ENCODE measurements at regions not wholly inside any gene's neighbourhood (a gene's known extent, or its start where the extent isn't known, plus 50 kb on each side); places are given as distances from the start of the nearest gene placed in this dataset.
"Not testable (repeated sequence)": the region's sequence is repeated elsewhere in the genome, so short reads cannot be mapped to it uniquely, and the experiment has no call there.

GRCh38 chr1:145495077-145495871 is 69.9 kb upstream of the NBPF20 start:
- H3K27ac Mint-ChIP-seq (ENCODE audit: unreplicated experiment); H3K36me3 ChIP-seq (ENCODE audit: insufficient read depth, low read length); H3K9ac ChIP-seq (ENCODE audit: low read length): not testable (repeated sequence)

GRCh38 chr1:145488193-145488933 is 63.0 kb upstream of the NBPF20 start:
- not testable (repeated sequence) for H3K27me3 ChIP-seq (ENCODE audit: insufficient read depth, low read length); H3K4me2 ChIP-seq (ENCODE audit: low read length); H3K79me2 ChIP-seq (ENCODE audit: insufficient read depth, low read length); H3K9me3 Mint-ChIP-seq (ENCODE audit: unreplicated experiment); H3K27ac ChIP-seq (ENCODE audit: low read depth, low read length); H3K4me1 Mint-ChIP-seq (ENCODE audit: low read depth, unreplicated experiment); H3K27me3 Mint-ChIP-seq (ENCODE audit: low read depth, unreplicated experiment); H3K9ac ChIP-seq (ENCODE audit: low read length); H3K4me1 ChIP-seq (ENCODE audit: insufficient read depth, low read length); H3K4me3 Mint-ChIP-seq (ENCODE audit: unreplicated experiment); H3K9me3 ChIP-seq (ENCODE audit: insufficient read depth, low read depth, low read length); FAIRE-seq; H3K36me3 Mint-ChIP-seq (ENCODE audit: low read depth, unreplicated experiment); H2AFZ ChIP-seq (ENCODE audit: low read depth, low read length); H3K36me3 ChIP-seq (ENCODE audit: insufficient read depth, low read length); H3K27ac Mint-ChIP-seq (ENCODE audit: unreplicated experiment); H3K4me3 ChIP-seq (ENCODE audit: insufficient read depth, low read depth, low read length); DNase-seq (ENCODE audit: low read depth); H4K20me1 ChIP-seq (ENCODE audit: insufficient read depth, low read length)

More at GRCh38 chr1:145495077-145495871, 69.9 kb upstream of the NBPF20 start:
- H2AFZ ChIP-seq (ENCODE audit: low read depth, low read length); DNase-seq (ENCODE audit: low read depth); H3K36me3 Mint-ChIP-seq (ENCODE audit: low read depth, unreplicated experiment); H3K9me3 ChIP-seq (ENCODE audit: insufficient read depth, low read depth, low read length); H3K27me3 ChIP-seq (ENCODE audit: insufficient read depth, low read length); H3K4me3 Mint-ChIP-seq (ENCODE audit: unreplicated experiment); H3K79me2 ChIP-seq (ENCODE audit: insufficient read depth, low read length); H4K20me1 ChIP-seq (ENCODE audit: insufficient read depth, low read length); H3K27me3 Mint-ChIP-seq (ENCODE audit: low read depth, unreplicated experiment); FAIRE-seq; H3K4me3 ChIP-seq (ENCODE audit: insufficient read depth, low read depth, low read length); H3K9me3 Mint-ChIP-seq (ENCODE audit: unreplicated experiment); H3K27ac ChIP-seq (ENCODE audit: low read depth, low read length); H3K4me1 Mint-ChIP-seq (ENCODE audit: low read depth, unreplicated experiment); H3K4me2 ChIP-seq (ENCODE audit: low read length); H3K4me1 ChIP-seq (ENCODE audit: insufficient read depth, low read length): not testable (repeated sequence)

- H3K4me3 ChIP-seq (ENCODE audit: insufficient read depth, low read depth, low read length); H3K4me3 Mint-ChIP-seq (ENCODE audit: unreplicated experiment); H3K9me3 ChIP-seq (ENCODE audit: insufficient read depth, low read depth, low read length); H3K79me2 ChIP-seq (ENCODE audit: insufficient read depth, low read length); H3K27me3 ChIP-seq (ENCODE audit: insufficient read depth, low read length); H3K27ac ChIP-seq (ENCODE audit: low read depth, low read length); H3K27ac Mint-ChIP-seq (ENCODE audit: unreplicated experiment); H3K9me3 Mint-ChIP-seq (ENCODE audit: unreplicated experiment); DNase-seq (ENCODE audit: low read depth); H3K36me3 ChIP-seq (ENCODE audit: insufficient read depth, low read length); H3K4me1 ChIP-seq (ENCODE audit: insufficient read depth, low read length); H4K20me1 ChIP-seq (ENCODE audit: insufficient read depth, low read length); H3K27me3 Mint-ChIP-seq (ENCODE audit: low read depth, unreplicated experiment); FAIRE-seq; H3K9ac ChIP-seq (ENCODE audit: low read length); H3K4me1 Mint-ChIP-seq (ENCODE audit: low read depth, unreplicated experiment); H3K36me3 Mint-ChIP-seq (ENCODE audit: low read depth, unreplicated experiment): not testable (repeated sequence)
- H3K4me2 ChIP-seq (ENCODE audit: low read length), result peak overlapping the region; percentile 68
- H2AFZ ChIP-seq (ENCODE audit: low read depth, low read length), result peak overlapping the region; percentile 41
Measured at GRCh38 chr1:145487156-145487555, 61.8 kb upstream of the NBPF20 start.

- H3K27ac ChIP-seq (ENCODE audit: low read depth, low read length); H3K36me3 ChIP-seq (ENCODE audit: insufficient read depth, low read length); H3K4me3 Mint-ChIP-seq (ENCODE audit: unreplicated experiment); DNase-seq (ENCODE audit: low read depth); H3K27me3 Mint-ChIP-seq (ENCODE audit: low read depth, unreplicated experiment); H3K79me2 ChIP-seq (ENCODE audit: insufficient read depth, low read length); H3K9ac ChIP-seq (ENCODE audit: low read length); H3K9me3 ChIP-seq (ENCODE audit: insufficient read depth, low read depth, low read length); H3K27me3 ChIP-seq (ENCODE audit: insufficient read depth, low read length); H4K20me1 ChIP-seq (ENCODE audit: insufficient read depth, low read length); H3K27ac Mint-ChIP-seq (ENCODE audit: unreplicated experiment); H3K9me3 Mint-ChIP-seq (ENCODE audit: unreplicated experiment); H3K36me3 Mint-ChIP-seq (ENCODE audit: low read depth, unreplicated experiment); H3K4me3 ChIP-seq (ENCODE audit: insufficient read depth, low read depth, low read length); H2AFZ ChIP-seq (ENCODE audit: low read depth, low read length); H3K4me2 ChIP-seq (ENCODE audit: low read length); FAIRE-seq; H3K4me1 ChIP-seq (ENCODE audit: insufficient read depth, low read length); H3K4me1 Mint-ChIP-seq (ENCODE audit: low read depth, unreplicated experiment): not testable (repeated sequence)
Measured at GRCh38 chr1:145484257-145484656, 58.9 kb upstream of the NBPF20 start.

- FAIRE-seq; H3K36me3 Mint-ChIP-seq (ENCODE audit: low read depth, unreplicated experiment); H3K27me3 ChIP-seq (ENCODE audit: insufficient read depth, low read length); H3K4me2 ChIP-seq (ENCODE audit: low read length); H3K36me3 ChIP-seq (ENCODE audit: insufficient read depth, low read length); H3K27ac ChIP-seq (ENCODE audit: low read depth, low read length); H2AFZ ChIP-seq (ENCODE audit: low read depth, low read length); H3K4me3 ChIP-seq (ENCODE audit: insufficient read depth, low read depth, low read length); H3K9me3 Mint-ChIP-seq (ENCODE audit: unreplicated experiment); H3K79me2 ChIP-seq (ENCODE audit: insufficient read depth, low read length); H3K4me1 Mint-ChIP-seq (ENCODE audit: low read depth, unreplicated experiment); H4K20me1 ChIP-seq (ENCODE audit: insufficient read depth, low read length); H3K27me3 Mint-ChIP-seq (ENCODE audit: low read depth, unreplicated experiment); DNase-seq (ENCODE audit: low read depth); H3K27ac Mint-ChIP-seq (ENCODE audit: unreplicated experiment); H3K4me3 Mint-ChIP-seq (ENCODE audit: unreplicated experiment); H3K9ac ChIP-seq (ENCODE audit: low read length); H3K4me1 ChIP-seq (ENCODE audit: insufficient read depth, low read length); H3K9me3 ChIP-seq (ENCODE audit: insufficient read depth, low read depth, low read length): not testable (repeated sequence)
Measured at GRCh38 chr1:145482214-145482860, 56.9 kb upstream of the NBPF20 start.
